H1 (cell line): ENCODE measurements at regions not wholly inside any gene's neighbourhood (a gene's known extent, or its start where the extent isn't known, plus 50 kb on each side); places are given as distances from the start of the nearest gene placed in this dataset.

Experiments
- BACH1 ChIP-seq: IDR thresholded peaks from 2 replicates; pipeline ENCODE4 v1.6.1; 2012; ENCODE audit warnings: low read length, improper control_type of control experiment
- CHD1 ChIP-seq: IDR thresholded peaks from 2 replicates; pipeline ENCODE4 v1.6.1; 2012; ENCODE audit warnings: low read depth, low read length, improper control_type of control experiment
- CHD2 ChIP-seq: IDR thresholded peaks from 2 replicates; pipeline ENCODE4 v1.6.1; 2012; ENCODE audit warnings: low read length, improper control_type of control experiment
- CHD7 ChIP-seq: fragments of 300-600 bp; sonication (generic); IDR thresholded peaks from 2 replicates; pipeline ENCODE4 v1.7.1; 2012; ENCODE audit warnings: low read length, moderate library complexity, mild to moderate bottlenecking, inconsistent platforms; ENCODE audit not compliant: insufficient replicate concordance
- FOSL1 ChIP-seq: IDR thresholded peaks from 2 replicates; pipeline ENCODE4 v1.6.1; 2011; ENCODE audit warnings: mild to moderate bottlenecking, low read depth, low read length, moderate library complexity; ENCODE audit not compliant: insufficient read depth
- HDAC2 ChIP-seq, 2 experiments: fragments of 300-600 bp in 1 of 2; sonication (generic) in 1 of 2; IDR thresholded peaks; 2 replicates each; pipeline ENCODE4 v1.6.1; 2011 to 2012; ENCODE audit warnings: low read depth in 2 of 2, low read length in 2 of 2, mild to moderate bottlenecking in 2 of 2, moderate library complexity in 2 of 2, borderline replicate concordance in 1 of 2, inconsistent platforms in 1 of 2
- HDAC6 ChIP-seq: IDR thresholded peaks from one replicate; pipeline ENCODE4 v1.7.1; 2012; ENCODE audit warnings: low read depth, mild to moderate bottlenecking, inconsistent platforms, low read length, moderate library complexity
- JUND ChIP-seq: IDR thresholded peaks from 2 replicates; pipeline ENCODE4 v1.6.1; 2011; ENCODE audit warnings: mild to moderate bottlenecking, improper control_type of control experiment, low read length
- MAFK ChIP-seq: IDR thresholded peaks from 2 replicates; pipeline ENCODE4 v1.6.1; 2012; ENCODE audit warnings: low read depth, mild to moderate bottlenecking, improper control_type of control experiment, low read length
- RNF2 ChIP-seq: fragments of 200-900, 300-1000 bp; sonication (generic); IDR thresholded peaks from 2 replicates; pipeline ENCODE4 v1.7.1; 2016; ENCODE audit warnings: borderline replicate concordance, low read depth, mild to moderate bottlenecking, antibody characterized with exemption, low read length; ENCODE audit not compliant: poor library complexity, severe bottlenecking; ENCODE audit errors: missing control alignments

- no peak for TF ChIP-seq CHD7
- TF ChIP-seq MAFK: no peak
- no peak for TF ChIP-seq CHD1
- TF ChIP-seq FOSL1: no peak
- no peak for TF ChIP-seq CHD2
- no peak for TF ChIP-seq BACH1
- no peak for TF ChIP-seq HDAC6
- TF ChIP-seq JUND: no peak
- TF ChIP-seq RNF2: no peak
- no peak for TF ChIP-seq HDAC2 (IDR thresholded peaks at IDR 0.05; ENCODE audit: borderline replicate concordance in 1 of 2, low read depth in 2 of 2, low read length in 2 of 2)
These were observed 581.5 kb downstream of the STIM2 start (continued) for GRCh38 chr4:27442146-27442545.
